Activated CD4-positive, alpha-beta T cell treated with anti-CD3 and anti-CD28 coated beads, Interleukin-2, amount 50 U/mL, for 48 hours (primary cell): ENCODE measurements at regions not wholly inside any gene's neighbourhood (a gene's known extent, or its start where the extent isn't known, plus 50 kb on each side); places are given as distances from the start of the nearest gene placed in this dataset.
A peak's percentile ranks its signal among the peaks of the same experiment; 100 is the strongest.
"Not testable (repeated sequence)": the region's sequence is repeated elsewhere in the genome, so short reads cannot be mapped to it uniquely, and the experiment has no call there.

Experiments used
- DNase-seq, 2 experiments: peaks; one replicate each; pipeline ENCODE4 v3.0.0-alpha.2; 2020

GRCh38 chr11:67759321-67759720 is 84.9 kb upstream of the ALDH3B2 start:
- DNase-seq: not testable (repeated sequence)

GRCh38 chr11:67758467-67758866 is 84.0 kb upstream of the ALDH3B2 start:
- not testable (repeated sequence) for DNase-seq

- not testable (repeated sequence) for DNase-seq
Observed at GRCh38 chr11:67758009-67758408, 83.6 kb upstream of the ALDH3B2 start.

- DNase-seq: not testable (repeated sequence)
Observed at GRCh38 chr11:67753820-67754219, 79.4 kb upstream of the ALDH3B2 start.

GRCh38 chr11:67745181-67745726 is 70.8 kb upstream of the ALDH3B2 start:
- no peak for DNase-seq

GRCh38 chr11:67744231-67744630 is 69.8 kb upstream of the ALDH3B2 start:
- DNase-seq: not testable (repeated sequence)

DNA sequence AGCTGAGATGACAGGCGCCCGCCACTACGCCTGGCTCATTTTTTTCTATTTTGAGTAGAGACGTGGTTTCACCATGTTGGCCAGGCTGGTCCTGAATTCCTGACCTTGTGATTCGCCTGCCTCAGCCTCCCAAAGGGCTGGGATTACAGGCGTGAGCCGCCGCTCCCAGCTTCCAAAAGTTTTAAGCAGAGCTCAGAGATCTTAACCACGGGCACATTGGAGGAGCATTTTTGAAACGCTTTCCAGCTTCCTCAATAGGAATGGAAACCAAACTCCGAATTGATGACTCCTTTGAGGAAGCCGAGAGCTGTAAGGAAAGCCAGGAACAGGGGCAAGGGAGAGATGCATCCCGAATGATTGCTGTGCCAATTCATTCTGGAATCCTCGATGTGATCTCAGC is 63.8 kb upstream of the ALDH3B2 start:
- DNase-seq: not testable (repeated sequence)

DNA sequence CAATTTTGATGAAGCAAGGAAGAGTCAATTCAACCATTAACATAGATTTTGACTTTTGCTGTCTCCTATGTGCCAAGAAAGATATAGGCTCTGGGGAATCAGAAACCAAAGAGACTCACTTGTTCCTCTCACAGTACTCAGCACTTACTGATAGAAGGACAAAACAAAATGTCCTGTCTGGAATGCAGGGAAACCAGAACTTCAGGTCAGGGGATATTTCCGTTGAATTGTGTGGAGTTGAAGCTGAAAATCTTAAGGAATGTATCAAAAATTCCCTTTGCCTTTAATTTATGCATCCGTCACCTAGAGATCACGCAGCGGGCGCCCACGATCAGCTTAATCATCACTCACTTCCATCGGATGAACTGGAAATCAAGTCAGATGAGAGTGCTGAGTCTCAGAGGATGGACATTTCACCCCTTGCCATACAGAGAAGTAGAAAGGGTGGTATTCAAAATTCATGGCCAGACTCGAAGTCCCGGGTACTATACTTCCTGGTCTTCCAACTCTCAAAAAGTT is 63.2 kb upstream of the ALDH3B2 start:
- DNase-seq: not testable (repeated sequence)

GRCh38 chr11:67732045-67732787 is 57.8 kb upstream of the ALDH3B2 start:
- peak; percentile 25 to 53 for DNase-seq

- no peak for DNase-seq
Observed at GRCh38 chr11:67731583-67731982, 57.2 kb upstream of the ALDH3B2 start.

GRCh38 chr11:67728163-67728571 is 53.7 kb upstream of the ALDH3B2 start:
- DNase-seq: not testable (repeated sequence)

- peak; percentile 70 to 75 for DNase-seq
Observed at GRCh38 chr11:67727066-67728040, 52.9 kb upstream of the ALDH3B2 start.
